Smooth muscle cell (in vitro differentiated cells): ENCODE measurements at regions not wholly inside any gene's neighbourhood (a gene's known extent, or its start where the extent isn't known, plus 50 kb on each side); places are given as distances from the start of the nearest gene placed in this dataset.
"Not testable (repeated sequence)": the region's sequence is repeated elsewhere in the genome, so short reads cannot be mapped to it uniquely, and the experiment has no call there.

ENCODE experiments used
- DNase-seq: peaks from one replicate; lab custom pipeline; 2025; ENCODE audit not compliant: unreplicated experiment; lab: John Stamatoyannopoulos, UW
- H2AFZ ChIP-seq: fragments of 200-600 bp; sonication (generic); 2 replicates; pipeline ENCODE4 v1.6.0; 2016; ENCODE audit warnings: antibody characterized with exemption, low read depth, mild to moderate bottlenecking
- H3F3A ChIP-seq: fragments of 200-600 bp; sonication (generic); 2 replicates; pipeline ENCODE4 v1.6.0; 2017; ENCODE audit warnings: antibody characterized with exemption, low read depth
- H3K27ac ChIP-seq: fragments of 200-600 bp; sonication (generic); 2 replicates; pipeline ENCODE4 v1.5.1; 2016; ENCODE audit warnings: low read depth, mild to moderate bottlenecking
- H3K27me3 ChIP-seq: fragments of 200-600 bp; sonication (generic); 2 replicates; pipeline ENCODE4 v1.6.1; 2016; ENCODE audit warnings: low read depth, mild to moderate bottlenecking
- H3K36me3 ChIP-seq: fragments of 200-600 bp; sonication (generic); 2 replicates; pipeline ENCODE4 v1.5.1; 2016; ENCODE audit warnings: low read depth
- H3K4me1 ChIP-seq: fragments of 200-600 bp; sonication (generic); 2 replicates; pipeline ENCODE4 v1.5.1; 2016; ENCODE audit warnings: low read depth
- H3K4me2 ChIP-seq: fragments of 200-600 bp; sonication (generic); 2 replicates; pipeline ENCODE4 v1.6.0; 2016; ENCODE audit warnings: mild to moderate bottlenecking
- H3K4me3 ChIP-seq: fragments of 200-600 bp; sonication (generic); 2 replicates; pipeline ENCODE4 v1.5.1; 2016; ENCODE audit warnings: mild to moderate bottlenecking
- H3K79me2 ChIP-seq: fragments of 200-600 bp; sonication (generic); 2 replicates; pipeline ENCODE4 v1.6.0; 2016; ENCODE audit warnings: low read depth, mild to moderate bottlenecking
- H3K9ac ChIP-seq: fragments of 200-600 bp; sonication (generic); 2 replicates; pipeline ENCODE4 v1.6.0; 2016; ENCODE audit warnings: low read depth
- H3K9me3 ChIP-seq: fragments of 200-600 bp; sonication (generic); replicated peaks from 2 replicates; pipeline ENCODE4 v1.5.1; 2016; ENCODE audit warnings: low read depth
- H4K20me1 ChIP-seq: fragments of 200-600 bp; sonication (generic); 2 replicates; pipeline ENCODE4 v1.6.0; 2016; ENCODE audit warnings: low read depth
- CTCF ChIP-seq: fragments of 200-600 bp; sonication (generic); IDR thresholded peaks from 2 replicates; pipeline ENCODE4 v1.5.1; 2017; ENCODE audit warnings: borderline replicate concordance, mild to moderate bottlenecking, antibody characterized with exemption; ENCODE audit not compliant: insufficient read depth, poor library complexity, severe bottlenecking
- WGBS: methylation state at CpG from one replicate; pipeline ENCODE4 v1.1.7; 2016; ENCODE audit warnings: low lambda C conversion rate; 5-methylcytosine and 5-hydroxymethylcytosine counted together

GRCh38 chr10:63692220-63692896, 171.2 kb downstream of the REEP3 start:
- DNase-seq: no peak
- no peak overlapping the region for H3K27ac ChIP-seq
- H3K4me2 ChIP-seq: no peak overlapping the region
- 86% methylated on average over 2 of the region's 2 CpGs for WGBS
- H3K36me3 ChIP-seq: no peaks in the 10 kb centered on the region
- H4K20me1 ChIP-seq: no peaks in the 10 kb centered on the region
- no peaks in the 10 kb centered on the region for H3K79me2 ChIP-seq
- H3K9me3 ChIP-seq: no peaks in the 10 kb centered on the region
- no peaks in the 10 kb centered on the region for H3F3A ChIP-seq
- TF ChIP-seq CTCF: no peak
- no peak overlapping the region for H3K4me3 ChIP-seq
- no peaks in the 10 kb centered on the region for H3K4me1 ChIP-seq
- no peaks in the 10 kb centered on the region for H3K27me3 ChIP-seq
- H2AFZ ChIP-seq: no peak overlapping the region
- H3K9ac ChIP-seq: no peak overlapping the region

DNA sequence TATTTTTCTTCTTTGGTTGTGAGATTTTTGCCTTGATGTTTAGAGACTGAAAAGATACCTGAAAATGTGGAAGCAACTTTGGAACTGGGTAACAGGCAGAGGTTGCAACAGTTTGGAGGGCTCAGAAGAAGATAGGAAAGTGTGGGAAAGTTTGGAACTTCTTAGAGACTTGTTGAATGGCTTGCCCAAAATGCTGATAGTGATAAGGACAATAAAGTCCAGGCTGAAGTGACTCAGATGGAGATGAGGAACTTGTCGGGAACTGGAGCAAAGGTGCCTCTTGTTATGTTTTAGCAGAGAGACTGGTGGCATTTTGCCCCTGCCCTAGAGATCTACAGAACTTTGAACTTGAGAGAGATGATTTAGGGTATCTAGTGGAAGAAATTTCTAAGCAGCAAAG, 171.8 kb downstream of the REEP3 start:
- not testable (repeated sequence) for DNase-seq, H3K4me2 ChIP-seq, H3K4me1 ChIP-seq, H3F3A ChIP-seq, H3K9ac ChIP-seq, H3K79me2 ChIP-seq, H3K27ac ChIP-seq, H3K36me3 ChIP-seq, H3K27me3 ChIP-seq, H4K20me1 ChIP-seq, H2AFZ ChIP-seq, H3K9me3 ChIP-seq, H3K4me3 ChIP-seq
- 25% methylated on average over 1 of the region's 1 CpG for WGBS

DNA sequence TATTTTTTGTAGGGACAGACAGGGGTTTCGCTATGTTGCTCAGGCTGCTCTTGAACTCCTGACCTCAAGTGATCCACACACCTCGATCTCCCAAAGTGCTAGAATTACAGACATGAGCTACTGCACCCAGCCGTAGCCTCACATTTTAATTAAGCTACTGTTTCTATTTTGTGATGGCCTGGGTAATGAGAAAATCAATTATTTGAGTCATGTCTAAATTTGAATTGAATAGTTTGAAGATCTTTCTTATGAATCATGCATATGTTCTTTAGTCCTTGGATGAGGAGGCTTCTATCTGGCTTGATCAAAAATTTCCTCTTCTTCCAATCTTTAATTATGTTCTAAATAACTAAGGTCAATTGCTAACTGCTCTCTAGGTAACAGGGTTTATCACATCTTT, 175.0 kb downstream of the REEP3 start:
- H3K4me2 ChIP-seq: no peak overlapping the region
- H3F3A ChIP-seq: peaks cover 22% of the 10 kb centered on the region
- no peak overlapping the region for H3K4me3 ChIP-seq
- no peaks in the 10 kb centered on the region for H3K36me3 ChIP-seq
- H3K27ac ChIP-seq: no peak overlapping the region
- DNase-seq: no peak
- no peak overlapping the region for H3K9ac ChIP-seq
- 88% methylated on average over 3 of the region's 3 CpGs for WGBS
- no peak for TF ChIP-seq CTCF
- H3K27me3 ChIP-seq: no peaks in the 10 kb centered on the region
- no peak overlapping the region for H2AFZ ChIP-seq
- H3K9me3 ChIP-seq: no peaks in the 10 kb centered on the region
- no peaks in the 10 kb centered on the region for H3K79me2 ChIP-seq
- peaks cover 8% of the 10 kb centered on the region for H3K4me1 ChIP-seq
- no peaks in the 10 kb centered on the region for H4K20me1 ChIP-seq

DNA sequence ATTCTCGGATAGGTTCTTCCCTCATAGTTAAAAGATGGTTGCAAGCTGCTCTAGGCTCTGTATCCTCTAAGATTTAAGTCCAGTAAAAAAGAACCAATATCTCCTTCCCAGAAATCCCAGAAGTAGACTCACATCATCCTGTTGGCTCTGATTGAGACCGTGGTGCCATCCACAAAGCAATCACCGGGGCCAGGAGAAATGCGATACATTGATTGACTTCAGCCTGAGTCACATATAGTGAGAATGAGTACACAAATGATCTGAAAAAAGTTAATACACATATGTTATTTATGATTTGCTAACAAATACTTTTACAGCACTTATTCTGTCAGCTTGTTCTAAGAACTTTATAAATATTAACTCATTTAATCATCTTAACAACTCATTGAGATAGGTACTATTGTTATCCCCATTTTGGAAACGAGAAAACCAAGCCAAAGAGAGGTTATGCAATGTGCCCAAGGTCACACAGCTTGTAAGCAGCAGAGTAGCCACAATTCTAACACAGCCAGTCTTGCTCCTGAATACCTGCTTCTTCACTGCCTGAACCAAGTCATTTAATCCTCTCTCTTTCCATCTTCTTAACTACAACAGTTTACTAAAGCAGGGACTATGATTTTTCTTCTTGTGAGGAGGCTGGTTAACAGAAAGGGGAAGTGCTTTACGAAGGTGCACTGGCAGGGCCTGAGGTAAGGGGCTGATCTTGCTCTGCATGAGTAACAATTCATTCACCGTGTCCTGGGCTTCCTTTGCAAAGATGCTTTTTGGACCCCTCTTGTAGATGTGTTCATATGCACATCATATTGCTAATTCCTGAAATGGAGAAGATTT, 177.0 kb downstream of the REEP3 start:
- no peak for DNase-seq
- H3K4me3 ChIP-seq: no peak overlapping the region
- H3K9me3 ChIP-seq: no peaks in the 10 kb centered on the region
- no peak overlapping the region for H2AFZ ChIP-seq
- WGBS: 96% methylated on average over 7 of the region's 7 CpGs
- no peaks in the 10 kb centered on the region for H3K36me3 ChIP-seq
- no peaks in the 10 kb centered on the region for H3K79me2 ChIP-seq
- H3K9ac ChIP-seq: no peak overlapping the region
- no peak overlapping the region for H3K4me2 ChIP-seq
- no peak overlapping the region for H3K27ac ChIP-seq
- no peak for TF ChIP-seq CTCF
- no peaks in the 10 kb centered on the region for H3K27me3 ChIP-seq
- no peaks in the 10 kb centered on the region for H4K20me1 ChIP-seq
- peaks cover 8% of the 10 kb centered on the region for H3K4me1 ChIP-seq
- peaks cover 22% of the 10 kb centered on the region for H3F3A ChIP-seq
